A673 (cell line): ENCODE measurements at regions not wholly inside any gene's neighbourhood (a gene's known extent, or its start where the extent isn't known, plus 50 kb on each side); places are given as distances from the start of the nearest gene placed in this dataset.

Source experiments
- CTCF ChIP-seq: fragments of 300-800, 200-600 bp; sonication (generic); conservative IDR thresholded peaks from 2 replicates; pipeline ENCODE4 v1.5.1; 2017; ENCODE audit warnings: low read depth, mild to moderate bottlenecking, antibody characterized with exemption, low read length, moderate library complexity, mixed read lengths
- EZH2 ChIP-seq: fragments of 200-600 bp; sonication (generic); IDR thresholded peaks from 2 replicates; pipeline ENCODE4 v1.6.1; 2017; ENCODE audit warnings: borderline replicate concordance, low read depth, mild to moderate bottlenecking, mixed read lengths, antibody characterized with exemption, low read length; ENCODE audit not compliant: poor library complexity, severe bottlenecking

- no peak for TF ChIP-seq CTCF
- TF ChIP-seq EZH2 = no peak
Observed at GRCh38 chr5:159774476-159775031, 141.7 kb upstream of the ADRA1B start.
